Adrenal gland (tissue), 5 donors: ENCODE measurements at regions not wholly inside any gene's neighbourhood (a gene's known extent, or its start where the extent isn't known, plus 50 kb on each side); places are given as distances from the start of the nearest gene placed in this dataset.

Experiments
- CTCF ChIP-seq, 6 experiments: fragments of 450-650 bp in 4 of 6; fragments of 200-600 bp in 2 of 6; sonication (generic) in 1 of 6; IDR thresholded peaks; 1 replicate in 5 of 6; 2 replicates in 1 of 6; pipeline versions ENCODE4 v1.5.1 to v1.8.0; 2016 to 2021; ENCODE audit warnings: antibody characterized with exemption in 6 of 6, mild to moderate bottlenecking in 2 of 6, moderate library complexity in 1 of 6
- POLR2A ChIP-seq, 2 donors: fragments of 450-650 bp; IDR thresholded peaks; one replicate each; pipeline ENCODE4 v1.6.1; 2017; ENCODE audit warnings: antibody characterized with exemption in 2 of 2, mild to moderate bottlenecking in 2 of 2, moderate library complexity in 1 of 2
- donor health status: DM: no; HTN: no; CAD: no.

GRCh38 chr2:83967854-83968253, 491.2 kb downstream of the SUCLG1 start:
- TF ChIP-seq POLR2A (IDR thresholded peaks at IDR 0.05) (no peak), CTCF (IDR thresholded peaks at IDR 0.05) (peak in 1 of 6 experiments; percentile 11)
